SK-N-SH treated with all-trans-retinoic acid at 6 μM for 48 hours (cell line): ENCODE measurements at regions not wholly inside any gene's neighbourhood (a gene's known extent, or its start where the extent isn't known, plus 50 kb on each side); places are given as distances from the start of the nearest gene placed in this dataset.

Experiments used
- ATAC-seq: fragments of 200-7000 bp; cut with Tn5 transposase; 3 replicates; pipeline ENCODE4 v1.9.1; 2020; ENCODE audit warnings: mild to moderate bottlenecking, moderate library complexity
- ARNTL ChIP-seq: fragments of 450-650 bp; formaldehyde crosslinking; IDR thresholded peaks from 2 replicates; pipeline ENCODE4 v1.5.0; 2020; ENCODE audit warnings: low read depth, mild to moderate bottlenecking, moderate library complexity, borderline replicate concordance
- BACH2 ChIP-seq: fragments of 250-450 bp; sonication (Bioruptor Pico); IDR thresholded peaks from 2 replicates; pipeline ENCODE4 v1.9.0; 2021; ENCODE audit warnings: mild to moderate bottlenecking, borderline replicate concordance
- CSDC2 ChIP-seq: fragments of 250-450 bp; sonication (Bioruptor Pico); IDR thresholded peaks from 2 replicates; pipeline ENCODE4 v1.5.0; 2020; ENCODE audit warnings: mild to moderate bottlenecking, moderate library complexity
- ESRRG ChIP-seq: fragments of 250-450 bp; sonication (Bioruptor Pico); IDR thresholded peaks from 2 replicates; pipeline ENCODE4 v1.6.1; 2021; ENCODE audit warnings: mild to moderate bottlenecking
- GLIS3 ChIP-seq: fragments of 250-450 bp; sonication (Bioruptor Pico); IDR thresholded peaks from 2 replicates; pipeline ENCODE4 v1.5.0; 2020; ENCODE audit warnings: mild to moderate bottlenecking, moderate library complexity
- ISL1 ChIP-seq: fragments of 250-450 bp; sonication (Bioruptor Pico); IDR thresholded peaks from 2 replicates; pipeline ENCODE4 v2.1.2; 2022; ENCODE audit warnings: mild to moderate bottlenecking, moderate library complexity
- OSR1 ChIP-seq: fragments of 250-450 bp; sonication (Bioruptor Pico); IDR thresholded peaks from 2 replicates; pipeline ENCODE4 v1.8.0; 2022; ENCODE audit warnings: moderate library complexity, mild to moderate bottlenecking, inconsistent platforms
- PPARA ChIP-seq: fragments of 250-450 bp; sonication (Bioruptor Pico); IDR thresholded peaks from 2 replicates; pipeline ENCODE4 v1.5.0; 2020; ENCODE audit warnings: mild to moderate bottlenecking, borderline replicate concordance
- RARB ChIP-seq: fragments of 250-450 bp; sonication (Bioruptor Pico); IDR thresholded peaks from 2 replicates; pipeline ENCODE4 v1.8.0; 2021; ENCODE audit warnings: mild to moderate bottlenecking, moderate library complexity
- SNAI2 ChIP-seq: fragments of 250-450 bp; sonication (Bioruptor Pico); IDR thresholded peaks from 2 replicates; pipeline ENCODE4 v1.5.0; 2020; ENCODE audit warnings: mild to moderate bottlenecking, moderate library complexity
- TCF4 ChIP-seq: fragments of 250-450 bp; sonication (Bioruptor Pico); IDR thresholded peaks from 2 replicates; pipeline ENCODE4 v1.8.0; 2021; ENCODE audit warnings: mild to moderate bottlenecking, moderate library complexity, borderline replicate concordance
- ZC3H10 ChIP-seq: fragments of 250-450 bp; sonication (Bioruptor Pico); IDR thresholded peaks from 2 replicates; pipeline ENCODE4 v1.5.1; 2021; ENCODE audit warnings: mild to moderate bottlenecking, moderate library complexity
- ZFP3 ChIP-seq: fragments of 250-450 bp; sonication (Bioruptor Pico); IDR thresholded peaks from 2 replicates; pipeline ENCODE4 v1.5.0; 2020; ENCODE audit warnings: mild to moderate bottlenecking, moderate library complexity
- ZFP30 ChIP-seq: fragments of 450-650 bp; formaldehyde crosslinking; IDR thresholded peaks from 2 replicates; pipeline ENCODE4 v1.5.0; 2022; ENCODE audit warnings: mild to moderate bottlenecking, moderate library complexity
- ZNF70 ChIP-seq: fragments of 450-650 bp; formaldehyde crosslinking; IDR thresholded peaks from 2 replicates; pipeline ENCODE4 v1.5.0; 2020; ENCODE audit warnings: mild to moderate bottlenecking, moderate library complexity
- ZNF8 ChIP-seq: fragments of 450-650 bp; formaldehyde crosslinking; IDR thresholded peaks from 2 replicates; pipeline ENCODE4 v1.5.0; 2020; ENCODE audit warnings: mild to moderate bottlenecking, moderate library complexity
- TF ChIP-seq, protein P1 (sequence below): fragments of 250-450 bp; sonication (Bioruptor Pico); IDR thresholded peaks from 2 replicates; pipeline ENCODE4 v1.5.0; 2020; ENCODE audit warnings: mild to moderate bottlenecking, moderate library complexity
- TF ChIP-seq, protein P2 (sequence below): fragments of 250-450 bp; sonication (Bioruptor Pico); IDR thresholded peaks from 2 replicates; pipeline ENCODE4 v1.5.1; 2020; ENCODE audit warnings: low read depth, mild to moderate bottlenecking, moderate library complexity
- TF ChIP-seq, protein P3 (sequence below): fragments of 250-450 bp; sonication (Bioruptor Pico); IDR thresholded peaks from 2 replicates; pipeline ENCODE4 v1.8.0; 2020; ENCODE audit warnings: mild to moderate bottlenecking, moderate library complexity, borderline replicate concordance
- TF ChIP-seq, protein P4 (sequence below): fragments of 250-450 bp; sonication (Bioruptor Pico); IDR thresholded peaks from 2 replicates; pipeline ENCODE4 v1.8.0; 2021; ENCODE audit warnings: low read depth, mild to moderate bottlenecking, moderate library complexity, borderline replicate concordance
- TF ChIP-seq, protein P5 (sequence below): fragments of 250-450 bp; sonication (Bioruptor Pico); IDR thresholded peaks from 2 replicates; pipeline ENCODE4 v1.5.1; 2021; ENCODE audit warnings: mild to moderate bottlenecking, moderate library complexity

DNA sequence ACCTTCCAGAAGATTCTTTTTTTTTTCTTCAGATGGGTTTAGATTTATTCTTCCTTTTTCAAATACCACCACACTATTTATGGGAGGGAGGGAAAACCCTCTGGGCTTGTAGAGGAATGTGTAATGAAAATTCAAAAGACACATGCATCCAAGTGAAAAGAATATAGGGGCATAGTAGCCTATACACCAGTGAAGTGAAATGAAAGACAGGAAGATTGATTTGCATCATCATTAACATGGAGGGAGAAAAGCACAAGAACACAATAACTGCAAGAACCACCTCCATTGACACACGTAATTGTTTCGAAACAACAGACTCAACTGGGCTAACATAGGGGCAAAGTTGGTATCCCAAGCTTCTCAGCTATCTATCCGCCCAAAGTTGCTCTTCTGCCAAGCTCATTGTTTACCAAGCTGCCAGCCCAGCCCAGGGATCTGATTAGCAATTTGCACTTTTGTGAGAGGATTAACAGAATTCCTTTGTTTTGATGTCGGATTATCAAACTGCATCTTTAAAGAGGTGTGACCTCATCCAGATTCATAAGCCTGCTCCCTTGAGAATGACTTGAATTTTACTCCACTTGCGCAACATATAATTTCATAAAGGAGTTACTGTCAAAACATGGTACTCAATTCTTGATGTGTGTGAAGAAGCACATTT is 430.5 kb upstream of the SOX5 start:
- no peak for ATAC-seq
- TF ChIP-seq ISL1 (CRISPR knock-in tag) (0 out of 2 replicates have a peak, but pooled peaks have one; percentile 27), SNAI2 (CRISPR knock-in tag) (no peak)

DNA sequence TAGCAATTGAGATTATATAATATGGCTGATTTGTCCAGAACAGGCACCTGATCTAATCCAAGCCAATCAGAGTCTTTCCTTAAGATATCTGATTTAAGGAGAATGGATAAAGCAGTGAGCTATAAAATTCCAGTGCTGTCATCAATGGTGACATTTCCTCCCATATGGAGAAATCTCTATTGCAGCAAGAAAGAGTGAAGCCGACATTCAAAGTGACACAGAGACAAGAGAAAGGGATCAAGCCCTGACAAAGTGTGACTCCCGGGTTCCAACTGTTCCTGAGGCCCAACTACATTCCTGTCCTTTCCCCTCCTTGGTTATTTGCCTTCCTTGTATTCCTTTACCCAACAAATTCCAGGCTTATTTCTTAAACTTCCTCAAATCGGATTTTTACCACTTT is 430.0 kb upstream of the SOX5 start:
- TF ChIP-seq, protein P1, sequence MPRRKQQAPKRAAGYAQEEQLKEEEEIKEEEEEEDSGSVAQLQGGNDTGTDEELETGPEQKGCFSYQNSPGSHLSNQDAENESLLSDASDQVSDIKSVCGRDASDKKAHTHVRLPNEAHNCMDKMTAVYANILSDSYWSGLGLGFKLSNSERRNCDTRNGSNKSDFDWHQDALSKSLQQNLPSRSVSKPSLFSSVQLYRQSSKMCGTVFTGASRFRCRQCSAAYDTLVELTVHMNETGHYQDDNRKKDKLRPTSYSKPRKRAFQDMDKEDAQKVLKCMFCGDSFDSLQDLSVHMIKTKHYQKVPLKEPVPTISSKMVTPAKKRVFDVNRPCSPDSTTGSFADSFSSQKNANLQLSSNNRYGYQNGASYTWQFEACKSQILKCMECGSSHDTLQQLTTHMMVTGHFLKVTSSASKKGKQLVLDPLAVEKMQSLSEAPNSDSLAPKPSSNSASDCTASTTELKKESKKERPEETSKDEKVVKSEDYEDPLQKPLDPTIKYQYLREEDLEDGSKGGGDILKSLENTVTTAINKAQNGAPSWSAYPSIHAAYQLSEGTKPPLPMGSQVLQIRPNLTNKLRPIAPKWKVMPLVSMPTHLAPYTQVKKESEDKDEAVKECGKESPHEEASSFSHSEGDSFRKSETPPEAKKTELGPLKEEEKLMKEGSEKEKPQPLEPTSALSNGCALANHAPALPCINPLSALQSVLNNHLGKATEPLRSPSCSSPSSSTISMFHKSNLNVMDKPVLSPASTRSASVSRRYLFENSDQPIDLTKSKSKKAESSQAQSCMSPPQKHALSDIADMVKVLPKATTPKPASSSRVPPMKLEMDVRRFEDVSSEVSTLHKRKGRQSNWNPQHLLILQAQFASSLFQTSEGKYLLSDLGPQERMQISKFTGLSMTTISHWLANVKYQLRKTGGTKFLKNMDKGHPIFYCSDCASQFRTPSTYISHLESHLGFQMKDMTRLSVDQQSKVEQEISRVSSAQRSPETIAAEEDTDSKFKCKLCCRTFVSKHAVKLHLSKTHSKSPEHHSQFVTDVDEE (CRISPR knock-in tag): no peak
- TF ChIP-seq PPARA (CRISPR knock-in tag) (no peak), RARB (CRISPR knock-in tag) (no peak), TCF4 (CRISPR knock-in tag) (no peak), GLIS3 (CRISPR knock-in tag) (no peak), CSDC2 (CRISPR knock-in tag) (no peak), ZNF8 (CRISPR knock-in tag) (no peak), ARNTL (CRISPR knock-in tag) (no peak), SNAI2 (CRISPR knock-in tag) (no peak), ZNF70 (CRISPR knock-in tag) (no peak), ZFP30 (CRISPR knock-in tag) (no peak), OSR1 (CRISPR knock-in tag) (no peak), ISL1 (CRISPR knock-in tag) (no peak), ESRRG (CRISPR knock-in tag) (no peak), ZFP3 (no peak), ZC3H10 (CRISPR knock-in tag) (no peak), BACH2 (CRISPR knock-in tag) (no peak)
- TF ChIP-seq, protein P2, sequence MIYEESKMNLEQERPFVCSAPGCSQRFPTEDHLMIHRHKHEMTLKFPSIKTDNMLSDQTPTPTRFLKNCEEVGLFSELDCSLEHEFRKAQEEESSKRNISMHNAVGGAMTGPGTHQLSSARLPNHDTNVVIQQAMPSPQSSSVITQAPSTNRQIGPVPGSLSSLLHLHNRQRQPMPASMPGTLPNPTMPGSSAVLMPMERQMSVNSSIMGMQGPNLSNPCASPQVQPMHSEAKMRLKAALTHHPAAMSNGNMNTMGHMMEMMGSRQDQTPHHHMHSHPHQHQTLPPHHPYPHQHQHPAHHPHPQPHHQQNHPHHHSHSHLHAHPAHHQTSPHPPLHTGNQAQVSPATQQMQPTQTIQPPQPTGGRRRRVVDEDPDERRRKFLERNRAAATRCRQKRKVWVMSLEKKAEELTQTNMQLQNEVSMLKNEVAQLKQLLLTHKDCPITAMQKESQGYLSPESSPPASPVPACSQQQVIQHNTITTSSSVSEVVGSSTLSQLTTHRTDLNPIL (CRISPR knock-in tag): no peak
- TF ChIP-seq, protein P3, sequence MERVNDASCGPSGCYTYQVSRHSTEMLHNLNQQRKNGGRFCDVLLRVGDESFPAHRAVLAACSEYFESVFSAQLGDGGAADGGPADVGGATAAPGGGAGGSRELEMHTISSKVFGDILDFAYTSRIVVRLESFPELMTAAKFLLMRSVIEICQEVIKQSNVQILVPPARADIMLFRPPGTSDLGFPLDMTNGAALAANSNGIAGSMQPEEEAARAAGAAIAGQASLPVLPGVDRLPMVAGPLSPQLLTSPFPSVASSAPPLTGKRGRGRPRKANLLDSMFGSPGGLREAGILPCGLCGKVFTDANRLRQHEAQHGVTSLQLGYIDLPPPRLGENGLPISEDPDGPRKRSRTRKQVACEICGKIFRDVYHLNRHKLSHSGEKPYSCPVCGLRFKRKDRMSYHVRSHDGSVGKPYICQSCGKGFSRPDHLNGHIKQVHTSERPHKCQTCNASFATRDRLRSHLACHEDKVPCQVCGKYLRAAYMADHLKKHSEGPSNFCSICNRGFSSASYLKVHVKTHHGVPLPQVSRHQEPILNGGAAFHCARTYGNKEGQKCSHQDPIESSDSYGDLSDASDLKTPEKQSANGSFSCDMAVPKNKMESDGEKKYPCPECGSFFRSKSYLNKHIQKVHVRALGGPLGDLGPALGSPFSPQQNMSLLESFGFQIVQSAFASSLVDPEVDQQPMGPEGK (CRISPR knock-in tag): no peak
- TF ChIP-seq, protein P4, sequence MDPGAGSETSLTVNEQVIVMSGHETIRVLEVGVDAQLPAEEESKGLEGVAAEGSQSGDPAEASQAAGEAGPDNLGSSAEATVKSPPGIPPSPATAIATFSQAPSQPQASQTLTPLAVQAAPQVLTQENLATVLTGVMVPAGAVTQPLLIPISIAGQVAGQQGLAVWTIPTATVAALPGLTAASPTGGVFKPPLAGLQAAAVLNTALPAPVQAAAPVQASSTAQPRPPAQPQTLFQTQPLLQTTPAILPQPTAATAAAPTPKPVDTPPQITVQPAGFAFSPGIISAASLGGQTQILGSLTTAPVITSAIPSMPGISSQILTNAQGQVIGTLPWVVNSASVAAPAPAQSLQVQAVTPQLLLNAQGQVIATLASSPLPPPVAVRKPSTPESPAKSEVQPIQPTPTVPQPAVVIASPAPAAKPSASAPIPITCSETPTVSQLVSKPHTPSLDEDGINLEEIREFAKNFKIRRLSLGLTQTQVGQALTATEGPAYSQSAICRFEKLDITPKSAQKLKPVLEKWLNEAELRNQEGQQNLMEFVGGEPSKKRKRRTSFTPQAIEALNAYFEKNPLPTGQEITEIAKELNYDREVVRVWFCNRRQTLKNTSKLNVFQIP (CRISPR knock-in tag): no peak
- no peak for ATAC-seq

GRCh38 chr12:24378548-24379407 is 429.3 kb upstream of the SOX5 start:
- ATAC-seq: no peak
- TF ChIP-seq ISL1 (CRISPR knock-in tag) (no peak), GLIS3 (CRISPR knock-in tag) (no peak)

GRCh38 chr12:24374452-24374851 is 425.0 kb upstream of the SOX5 start:
- no peak for ATAC-seq
- TF ChIP-seq, protein P5, sequence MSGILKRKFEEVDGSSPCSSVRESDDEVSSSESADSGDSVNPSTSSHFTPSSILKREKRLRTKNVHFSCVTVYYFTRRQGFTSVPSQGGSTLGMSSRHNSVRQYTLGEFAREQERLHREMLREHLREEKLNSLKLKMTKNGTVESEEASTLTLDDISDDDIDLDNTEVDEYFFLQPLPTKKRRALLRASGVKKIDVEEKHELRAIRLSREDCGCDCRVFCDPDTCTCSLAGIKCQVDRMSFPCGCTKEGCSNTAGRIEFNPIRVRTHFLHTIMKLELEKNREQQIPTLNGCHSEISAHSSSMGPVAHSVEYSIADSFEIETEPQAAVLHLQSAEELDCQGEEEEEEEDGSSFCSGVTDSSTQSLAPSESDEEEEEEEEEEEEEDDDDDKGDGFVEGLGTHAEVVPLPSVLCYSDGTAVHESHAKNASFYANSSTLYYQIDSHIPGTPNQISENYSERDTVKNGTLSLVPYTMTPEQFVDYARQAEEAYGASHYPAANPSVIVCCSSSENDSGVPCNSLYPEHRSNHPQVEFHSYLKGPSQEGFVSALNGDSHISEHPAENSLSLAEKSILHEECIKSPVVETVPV: no peak
- TF ChIP-seq, protein P3 (CRISPR knock-in tag): no peak
- no peak for TF ChIP-seq BACH2 (CRISPR knock-in tag)
- no peak for TF ChIP-seq ZFP30 (CRISPR knock-in tag)
- TF ChIP-seq ISL1 (CRISPR knock-in tag): no peak
- TF ChIP-seq RARB (CRISPR knock-in tag): no peak
- TF ChIP-seq, protein P4 (CRISPR knock-in tag): no peak
- TF ChIP-seq ZNF8 (CRISPR knock-in tag): no peak
- TF ChIP-seq CSDC2 (CRISPR knock-in tag): no peak
- no peak for TF ChIP-seq ZNF70 (CRISPR knock-in tag)
- TF ChIP-seq ZC3H10 (CRISPR knock-in tag): no peak
- TF ChIP-seq OSR1 (CRISPR knock-in tag): no peak
